IPS DF 6.9 (cell line): ENCODE measurements at regions not wholly inside any gene's neighbourhood (a gene's known extent, or its start where the extent isn't known, plus 50 kb on each side); places are given as distances from the start of the nearest gene placed in this dataset.

Experiments
- DNase-seq: peaks from one replicate; pipeline ENCODE4 v3.0.0-alpha.2; 2013; ENCODE audit warnings: low read depth, low spot score
- H3K27ac ChIP-seq: one replicate; pipeline ENCODE4 v1.5.1; 2013; ENCODE audit warnings: low read length, control low read depth
- H3K27me3 ChIP-seq: 2 replicates; pipeline ENCODE4 v1.6.1; 2013; ENCODE audit warnings: mild to moderate bottlenecking, low read length; ENCODE audit not compliant: control insufficient read depth, insufficient read depth
- H3K36me3 ChIP-seq: 2 replicates; pipeline ENCODE4 v1.6.1; 2013; ENCODE audit warnings: low read length; ENCODE audit not compliant: control insufficient read depth, insufficient read depth
- H3K4me1 ChIP-seq: 2 replicates; pipeline ENCODE4 v1.6.1; 2013; ENCODE audit warnings: low read length; ENCODE audit not compliant: control insufficient read depth, insufficient read depth
- H3K4me3 ChIP-seq: 2 replicates; pipeline ENCODE4 v1.5.1; 2013; ENCODE audit warnings: mild to moderate bottlenecking, low read length
- H3K9me3 ChIP-seq: 2 replicates; pipeline ENCODE4 v1.6.1; 2013; ENCODE audit warnings: low read length, inconsistent platforms; ENCODE audit not compliant: control insufficient read depth, insufficient read depth
- WGBS: extraction: QIAGEN DNeasy Blood & Tissue Kit; methylation state at CpG from one replicate; pipeline ENCODE4 v1.1.7; 2013; ENCODE audit warnings: mixed read lengths, missing lambda C conversion rate; ENCODE audit not compliant: insufficient read length, insufficient coverage; 5-methylcytosine and 5-hydroxymethylcytosine counted together

- no CpG with 5 or more reads among the region's 5 CpGs for WGBS
- Histone ChIP-seq H3K27ac (no peak overlapping the region), H3K4me1 (no peaks in the 10 kb centered on the region), H3K27me3 (no peaks in the 10 kb centered on the region), H3K9me3 (no peaks in the 10 kb centered on the region), H3K4me3 (no peak overlapping the region), H3K36me3 (no peaks in the 10 kb centered on the region)
- no peak for DNase-seq
Observed at GRCh38 chr3:104672331-104672730, 694.4 kb upstream of the ALCAM start.

GRCh38 chr3:104673981-104674380 is 692.7 kb upstream of the ALCAM start:
- no CpG with 5 or more reads among the region's 2 CpGs for WGBS
- Histone ChIP-seq H3K9me3 (no peaks in the 10 kb centered on the region), H3K36me3 (no peaks in the 10 kb centered on the region), H3K27ac (no peak overlapping the region), H3K4me1 (no peaks in the 10 kb centered on the region), H3K27me3 (no peaks in the 10 kb centered on the region), H3K4me3 (no peak overlapping the region)
- DNase-seq, result no peak

GRCh38 chr3:104676241-104676640 is 690.5 kb upstream of the ALCAM start:
- H3K9me3 ChIP-seq, result no peaks in the 10 kb centered on the region
- WGBS, result no CpG with 5 or more reads among the region's 3 CpGs
- H3K27ac ChIP-seq, result no peak overlapping the region
- no peak for DNase-seq
- H3K27me3 ChIP-seq, result no peaks in the 10 kb centered on the region
- H3K4me1 ChIP-seq, result no peaks in the 10 kb centered on the region
- H3K4me3 ChIP-seq, result no peak overlapping the region
- no peaks in the 10 kb centered on the region for H3K36me3 ChIP-seq

GRCh38 chr3:104677932-104678331 is 688.8 kb upstream of the ALCAM start:
- no peak for DNase-seq
- no CpG with 5 or more reads among the region's 4 CpGs for WGBS
- no peaks in the 10 kb centered on the region for H3K4me1 ChIP-seq

DNA sequence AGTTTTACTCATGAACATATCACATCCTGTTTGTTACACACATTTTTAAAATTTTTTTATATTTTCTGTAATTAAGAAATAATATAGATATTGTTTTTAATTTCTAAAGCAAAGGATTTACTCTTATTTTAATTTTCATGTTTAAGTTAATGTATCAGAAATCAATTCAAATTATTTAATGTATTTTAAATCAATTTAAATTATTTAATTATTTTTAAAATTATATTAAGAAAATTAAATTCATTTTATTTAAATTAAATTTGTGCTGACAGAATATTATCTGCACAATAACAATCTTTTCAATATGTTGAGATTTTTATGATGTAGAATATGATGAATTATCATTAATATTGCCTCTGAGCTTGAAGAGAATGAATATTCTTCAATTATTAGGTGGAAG is 681.2 kb upstream of the ALCAM start:
- no peaks in the 10 kb centered on the region for H3K36me3 ChIP-seq
- no peak for DNase-seq
- H3K27ac ChIP-seq, result no peak overlapping the region
- no peak overlapping the region for H3K4me3 ChIP-seq
- no peaks in the 10 kb centered on the region for H3K27me3 ChIP-seq
- H3K9me3 ChIP-seq, result no peaks in the 10 kb centered on the region
- H3K4me1 ChIP-seq, result no peaks in the 10 kb centered on the region

More at GRCh38 chr3:104677932-104678331, 688.8 kb upstream of the ALCAM start:
- H3K36me3 ChIP-seq, result no peaks in the 10 kb centered on the region
- H3K9me3 ChIP-seq, result no peaks in the 10 kb centered on the region
- no peak overlapping the region for H3K4me3 ChIP-seq
- no peaks in the 10 kb centered on the region for H3K27me3 ChIP-seq
- H3K27ac ChIP-seq, result no peak overlapping the region

- WGBS, result no CpG with 5 or more reads among the region's 11 CpGs
- Histone ChIP-seq H3K27me3 (no peaks in the 10 kb centered on the region), H3K4me3 (no peak overlapping the region), H3K4me1 (no peaks in the 10 kb centered on the region), H3K9me3 (no peaks in the 10 kb centered on the region), H3K36me3 (no peaks in the 10 kb centered on the region), H3K27ac (no peak overlapping the region)
- no peak for DNase-seq
Observed at GRCh38 chr3:104687362-104687761, 679.3 kb upstream of the ALCAM start.

GRCh38 chr3:104696470-104696869 is 670.2 kb upstream of the ALCAM start:
- no peaks in the 10 kb centered on the region for H3K36me3 ChIP-seq
- H3K27me3 ChIP-seq, result no peaks in the 10 kb centered on the region
- H3K4me3 ChIP-seq, result no peak overlapping the region
- H3K9me3 ChIP-seq, result no peaks in the 10 kb centered on the region
- DNase-seq, result no peak
- H3K27ac ChIP-seq, result no peak overlapping the region
- no peaks in the 10 kb centered on the region for H3K4me1 ChIP-seq
- no CpG with 5 or more reads among the region's 8 CpGs for WGBS

- Histone ChIP-seq H3K4me1 (no peaks in the 10 kb centered on the region), H3K36me3 (no peaks in the 10 kb centered on the region), H3K27ac (no peak overlapping the region), H3K4me3 (no peak overlapping the region), H3K27me3 (no peaks in the 10 kb centered on the region), H3K9me3 (no peaks in the 10 kb centered on the region)
- DNase-seq, result no peak
- no CpG with 5 or more reads among the region's 6 CpGs for WGBS
Observed at GRCh38 chr3:104711406-104711805, 655.3 kb upstream of the ALCAM start.

GRCh38 chr3:104715972-104716371 is 650.7 kb upstream of the ALCAM start:
- DNase-seq, result no peak
- no peaks in the 10 kb centered on the region for H3K27me3 ChIP-seq
- no peaks in the 10 kb centered on the region for H3K36me3 ChIP-seq
- no peak overlapping the region for H3K27ac ChIP-seq
- no peaks in the 10 kb centered on the region for H3K9me3 ChIP-seq
- no peak overlapping the region for H3K4me3 ChIP-seq
- H3K4me1 ChIP-seq, result no peaks in the 10 kb centered on the region
- WGBS, result no CpG with 5 or more reads among the region's 1 CpG

DNA sequence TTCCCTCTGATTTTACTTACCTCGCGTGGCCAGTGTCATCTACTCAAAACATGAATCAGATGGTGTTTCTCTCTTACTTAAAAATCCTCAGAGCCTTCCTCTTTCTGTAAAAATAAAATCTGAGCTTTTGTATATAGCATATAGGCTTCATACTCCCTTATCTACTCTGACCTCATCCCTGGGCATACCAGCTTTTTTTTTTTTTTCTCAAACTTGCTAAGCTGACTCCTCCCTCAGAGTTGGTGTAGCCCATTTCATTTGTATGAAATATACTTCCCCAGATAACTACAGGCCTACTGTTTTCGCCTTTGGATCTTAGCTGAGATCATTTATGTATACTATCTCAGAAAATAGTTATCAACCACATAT is 648.9 kb upstream of the ALCAM start:
- no peak for DNase-seq
- Histone ChIP-seq H3K36me3 (no peaks in the 10 kb centered on the region), H3K9me3 (no peaks in the 10 kb centered on the region), H3K4me1 (no peaks in the 10 kb centered on the region), H3K27ac (no peak overlapping the region), H3K4me3 (no peak overlapping the region), H3K27me3 (no peaks in the 10 kb centered on the region)
- no CpG with 5 or more reads among the region's 3 CpGs for WGBS

GRCh38 chr3:104723000-104723399 is 643.7 kb upstream of the ALCAM start:
- no peaks in the 10 kb centered on the region for H3K36me3 ChIP-seq
- H3K9me3 ChIP-seq, result no peaks in the 10 kb centered on the region
- DNase-seq, result no peak
- no CpG with 5 or more reads among the region's 4 CpGs for WGBS
- H3K27me3 ChIP-seq, result no peaks in the 10 kb centered on the region
- H3K4me3 ChIP-seq, result no peak overlapping the region
- H3K27ac ChIP-seq, result no peak overlapping the region
- H3K4me1 ChIP-seq, result no peaks in the 10 kb centered on the region
